ENCODE measurements at regions not wholly inside any gene's neighbourhood (a gene's known extent, or its start where the extent isn't known, plus 50 kb on each side); places are given as distances from the start of the nearest gene placed in this dataset.

- POLR2A ChIA-PET = no interaction called here
- Histone ChIP-seq H3K79me2 (ENCODE audit: insufficient read depth, low read length) (no peaks in the 10 kb centered on the region), H2AFZ (ENCODE audit: low read depth, low read length, poor library complexity, severe bottlenecking) (no peak overlapping the region), H3K9me3 (ENCODE audit: control insufficient read depth in 1 of 2, insufficient read depth in 1 of 2, low read depth in 1 of 2, low read length in 2 of 2) (peaks cover 14 to 40% of the 10 kb centered on the region in 2 experiments; a peak in 2 of 4 replicates), H3K27ac (ENCODE audit: low read depth, low read length) (no peak overlapping the region), H3K4me3 (replicated peaks in 1 of 2; ENCODE audit: low read depth in 1 of 2, low read length in 2 of 2) (no peak overlapping the region), H3K36me3 (ENCODE audit: control insufficient read depth in 1 of 2, insufficient read depth in 2 of 2, low read length in 2 of 2) (no peaks in the 10 kb centered on the region), H3K9me2 (ENCODE audit: insufficient read depth) (no peaks in the 10 kb centered on the region), H3K4me1 (ENCODE audit: control insufficient read depth in 1 of 2, insufficient read depth in 2 of 2, low read length in 2 of 2) (no peaks in the 10 kb centered on the region), H3K4me2 (ENCODE audit: low read length) (no peak overlapping the region), H4K20me1 (ENCODE audit: insufficient read depth) (no peaks in the 10 kb centered on the region; the same call in 1 of the 2 replicates), H3K27me3 (ENCODE audit: insufficient read depth, low read length) (no peaks in the 10 kb centered on the region), H3K9ac (ENCODE audit: low read length) (no peak overlapping the region)
- ATAC-seq (no peak), DNase-seq (ENCODE audit: low read depth, low spot score) (no peak)
- TF ChIP-seq EGR1 (IDR thresholded peaks at IDR 0.05; ENCODE audit: low read depth) (no peak), YY1 (IDR thresholded peaks at IDR 0.05; ENCODE audit: extremely low read depth, insufficient replicate concordance, low read depth, low read length) (no peak), SP1 (IDR thresholded peaks at IDR 0.05; ENCODE audit: low read depth) (no peak), POLR2AphosphoS5 (IDR thresholded peaks at IDR 0.05; ENCODE audit: low read depth, low read length) (no peak), EZH2 (IDR thresholded peaks at IDR 0.05) (no peak), JUND (IDR thresholded peaks at IDR 0.05) (no peak), SIN3A (IDR thresholded peaks at IDR 0.05; ENCODE audit: low read depth) (no peak), ATF3 (IDR thresholded peaks at IDR 0.05) (no peak), TCF7L2 (IDR thresholded peaks at IDR 0.05; ENCODE audit: borderline replicate concordance, extremely low read depth, insufficient read depth, insufficient read length) (no peak), FOSL1 (IDR thresholded peaks at IDR 0.05; ENCODE audit: low read depth) (no peak), CEBPB (IDR thresholded peaks at IDR 0.05; ENCODE audit: low read depth) (no peak), POLR2A (IDR thresholded peaks at IDR 0.05; ENCODE audit: borderline replicate concordance, extremely low read depth, insufficient read depth, insufficient read length) (no peak)
- TF ChIP-seq, protein P1, sequence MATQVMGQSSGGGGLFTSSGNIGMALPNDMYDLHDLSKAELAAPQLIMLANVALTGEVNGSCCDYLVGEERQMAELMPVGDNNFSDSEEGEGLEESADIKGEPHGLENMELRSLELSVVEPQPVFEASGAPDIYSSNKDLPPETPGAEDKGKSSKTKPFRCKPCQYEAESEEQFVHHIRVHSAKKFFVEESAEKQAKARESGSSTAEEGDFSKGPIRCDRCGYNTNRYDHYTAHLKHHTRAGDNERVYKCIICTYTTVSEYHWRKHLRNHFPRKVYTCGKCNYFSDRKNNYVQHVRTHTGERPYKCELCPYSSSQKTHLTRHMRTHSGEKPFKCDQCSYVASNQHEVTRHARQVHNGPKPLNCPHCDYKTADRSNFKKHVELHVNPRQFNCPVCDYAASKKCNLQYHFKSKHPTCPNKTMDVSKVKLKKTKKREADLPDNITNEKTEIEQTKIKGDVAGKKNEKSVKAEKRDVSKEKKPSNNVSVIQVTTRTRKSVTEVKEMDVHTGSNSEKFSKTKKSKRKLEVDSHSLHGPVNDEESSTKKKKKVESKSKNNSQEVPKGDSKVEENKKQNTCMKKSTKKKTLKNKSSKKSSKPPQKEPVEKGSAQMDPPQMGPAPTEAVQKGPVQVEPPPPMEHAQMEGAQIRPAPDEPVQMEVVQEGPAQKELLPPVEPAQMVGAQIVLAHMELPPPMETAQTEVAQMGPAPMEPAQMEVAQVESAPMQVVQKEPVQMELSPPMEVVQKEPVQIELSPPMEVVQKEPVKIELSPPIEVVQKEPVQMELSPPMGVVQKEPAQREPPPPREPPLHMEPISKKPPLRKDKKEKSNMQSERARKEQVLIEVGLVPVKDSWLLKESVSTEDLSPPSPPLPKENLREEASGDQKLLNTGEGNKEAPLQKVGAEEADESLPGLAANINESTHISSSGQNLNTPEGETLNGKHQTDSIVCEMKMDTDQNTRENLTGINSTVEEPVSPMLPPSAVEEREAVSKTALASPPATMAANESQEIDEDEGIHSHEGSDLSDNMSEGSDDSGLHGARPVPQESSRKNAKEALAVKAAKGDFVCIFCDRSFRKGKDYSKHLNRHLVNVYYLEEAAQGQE (IDR thresholded peaks at IDR 0.05; ENCODE audit: low read depth) = no peak
- TF ChIP-seq, protein P2, sequence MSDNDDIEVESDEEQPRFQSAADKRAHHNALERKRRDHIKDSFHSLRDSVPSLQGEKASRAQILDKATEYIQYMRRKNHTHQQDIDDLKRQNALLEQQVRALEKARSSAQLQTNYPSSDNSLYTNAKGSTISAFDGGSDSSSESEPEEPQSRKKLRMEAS (IDR thresholded peaks at IDR 0.05) = no peak
- TF ChIP-seq, protein P3, sequence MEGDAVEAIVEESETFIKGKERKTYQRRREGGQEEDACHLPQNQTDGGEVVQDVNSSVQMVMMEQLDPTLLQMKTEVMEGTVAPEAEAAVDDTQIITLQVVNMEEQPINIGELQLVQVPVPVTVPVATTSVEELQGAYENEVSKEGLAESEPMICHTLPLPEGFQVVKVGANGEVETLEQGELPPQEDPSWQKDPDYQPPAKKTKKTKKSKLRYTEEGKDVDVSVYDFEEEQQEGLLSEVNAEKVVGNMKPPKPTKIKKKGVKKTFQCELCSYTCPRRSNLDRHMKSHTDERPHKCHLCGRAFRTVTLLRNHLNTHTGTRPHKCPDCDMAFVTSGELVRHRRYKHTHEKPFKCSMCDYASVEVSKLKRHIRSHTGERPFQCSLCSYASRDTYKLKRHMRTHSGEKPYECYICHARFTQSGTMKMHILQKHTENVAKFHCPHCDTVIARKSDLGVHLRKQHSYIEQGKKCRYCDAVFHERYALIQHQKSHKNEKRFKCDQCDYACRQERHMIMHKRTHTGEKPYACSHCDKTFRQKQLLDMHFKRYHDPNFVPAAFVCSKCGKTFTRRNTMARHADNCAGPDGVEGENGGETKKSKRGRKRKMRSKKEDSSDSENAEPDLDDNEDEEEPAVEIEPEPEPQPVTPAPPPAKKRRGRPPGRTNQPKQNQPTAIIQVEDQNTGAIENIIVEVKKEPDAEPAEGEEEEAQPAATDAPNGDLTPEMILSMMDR (IDR thresholded peaks at IDR 0.05 in 2 of 3, conservative IDR thresholded peaks at IDR 0.05 in 1 of 3; ENCODE audit: borderline replicate concordance in 1 of 3, insufficient read depth in 1 of 3, low read depth in 2 of 3, low read length in 2 of 3) = no peak
- RAD21 ChIA-PET (ENCODE audit: low non-redundant PET in 1 of 2, low total read pairs in 2 of 2, uncharacterized antibody in 2 of 2, unreplicated experiment in 2 of 2) = no interaction called here
- intact Hi-C loops (cut with micrococcal nuclease) = no loop called here
- BruUV-seq (replicated peaks) = no TSS peak
- CTCF ChIA-PET = no interaction called here
Measured at GRCh38 chr18:71322201-71322600, 1033.4 kb downstream of the SOCS6 start.

Measured in HCT116 (cell line).